ENCODE measurements at regions not wholly inside any gene's neighbourhood (a gene's known extent, or its start where the extent isn't known, plus 50 kb on each side); places are given as distances from the start of the nearest gene placed in this dataset.

DNA sequence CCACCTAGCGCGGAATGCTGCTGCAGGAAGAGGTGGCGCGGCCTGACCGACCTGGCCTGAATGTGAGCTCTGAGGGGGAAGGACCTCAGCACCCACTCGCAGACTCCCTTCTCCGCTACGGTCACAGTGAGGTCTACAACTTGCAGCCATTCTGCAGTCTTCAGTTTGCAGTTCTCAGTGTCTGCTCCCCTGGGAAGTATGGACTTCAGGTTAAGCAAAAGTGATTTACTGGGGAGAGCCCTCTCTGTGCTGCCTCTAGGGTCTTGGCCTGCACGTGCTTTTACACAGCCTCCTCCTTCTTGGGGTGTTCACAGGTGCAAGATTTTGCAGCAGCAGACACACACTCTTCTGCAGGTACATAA is 296.0 kb downstream of the OMA1 start:
- no peak for TF ChIP-seq CTCF (conservative IDR thresholded peaks at IDR 0.05; ENCODE audit: low read depth, low read length)
- no peak for DNase-seq (ENCODE audit: low read depth)
- no peak overlapping the region for H3K4me3 ChIP-seq (ENCODE audit: low read depth, low read length)

DNA sequence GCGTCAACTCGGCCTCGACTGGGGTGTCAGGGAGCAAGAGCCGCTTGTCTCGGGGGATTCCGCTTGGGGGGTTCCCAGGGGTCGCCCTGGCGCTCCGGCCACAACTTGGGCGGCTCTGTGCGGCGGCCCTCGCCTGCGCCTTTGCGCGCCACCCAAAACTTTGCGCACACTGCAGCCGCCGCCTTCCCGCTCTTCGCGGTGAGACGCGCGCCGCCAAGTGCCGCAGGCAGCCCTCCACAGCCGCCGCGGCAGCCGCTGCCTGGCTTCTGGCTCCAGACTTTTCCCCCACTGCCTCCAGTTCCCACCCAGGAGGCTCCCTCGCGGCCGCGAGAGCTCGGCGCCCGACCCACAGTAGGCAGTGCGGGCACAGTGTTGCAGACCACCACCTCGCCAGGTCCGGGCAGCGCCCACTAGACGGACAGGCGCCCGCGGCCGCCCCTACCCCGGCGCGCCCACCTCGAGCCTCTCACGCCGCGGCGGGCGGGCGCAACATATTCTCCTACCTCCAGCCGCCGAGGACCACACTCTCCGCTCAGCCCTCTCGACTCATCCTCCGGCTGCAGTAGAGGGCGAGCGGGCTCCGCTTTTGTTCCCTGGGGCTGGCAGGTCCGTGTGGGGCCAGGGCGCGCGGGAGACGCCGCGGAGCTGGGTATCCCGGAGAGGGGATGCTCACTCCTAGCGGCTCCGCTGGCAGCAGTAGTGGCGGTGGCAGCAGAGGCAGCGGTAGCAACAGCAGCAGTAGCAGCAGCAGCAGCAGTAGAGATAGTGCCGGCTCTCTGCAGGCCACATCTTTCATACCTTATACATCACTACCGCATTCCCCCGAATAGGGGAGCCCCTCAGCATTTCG is 296.6 kb downstream of the OMA1 start:
- peak overlapping the region; percentile 15 for H3K4me3 ChIP-seq (ENCODE audit: low read depth, low read length)
- TF ChIP-seq CTCF (conservative IDR thresholded peaks at IDR 0.05; ENCODE audit: low read depth, low read length): no peak
- no peak for DNase-seq (ENCODE audit: low read depth)

- no peak overlapping the region for H3K4me3 ChIP-seq (ENCODE audit: low read depth, low read length)
- DNase-seq (ENCODE audit: low read depth): no peak
Measured at GRCh38 chr1:58249388-58249736, 297.2 kb downstream of the OMA1 start.

DNA sequence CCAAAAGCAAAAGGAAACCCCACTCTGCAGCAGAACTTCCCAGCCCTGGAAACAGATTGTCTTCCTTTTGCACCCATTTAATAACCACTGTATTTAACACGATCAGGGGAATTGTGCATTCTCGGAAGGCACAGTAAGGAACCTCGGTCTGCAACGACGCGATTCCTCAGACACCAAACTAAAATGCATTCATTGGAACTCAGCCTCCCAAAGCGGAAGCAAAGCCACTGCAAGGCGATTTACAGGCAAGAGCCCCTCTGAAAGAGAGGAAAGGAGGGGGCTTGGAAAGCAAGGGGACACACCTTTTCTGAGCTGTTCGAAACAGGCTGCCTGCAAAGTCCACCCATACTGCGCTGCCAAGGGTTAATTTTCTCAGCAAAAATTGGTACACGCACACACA is 297.7 kb downstream of the OMA1 start:
- DNase-seq (ENCODE audit: low read depth): no peak
- TF ChIP-seq CTCF (conservative IDR thresholded peaks at IDR 0.05; ENCODE audit: low read depth, low read length): no peak
- no peak overlapping the region for H3K4me3 ChIP-seq (ENCODE audit: low read depth, low read length)

More at GRCh38 chr1:58249388-58249736, 297.2 kb downstream of the OMA1 start:
- no peak for TF ChIP-seq CTCF (conservative IDR thresholded peaks at IDR 0.05; ENCODE audit: low read depth, low read length)

- DNase-seq (ENCODE audit: low read depth): no peak
- TF ChIP-seq CTCF (conservative IDR thresholded peaks at IDR 0.05; ENCODE audit: low read depth, low read length): no peak
- H3K4me3 ChIP-seq (ENCODE audit: low read depth, low read length): no peak overlapping the region
Measured at GRCh38 chr1:58248072-58248471, 298.5 kb downstream of the OMA1 start.

DNA sequence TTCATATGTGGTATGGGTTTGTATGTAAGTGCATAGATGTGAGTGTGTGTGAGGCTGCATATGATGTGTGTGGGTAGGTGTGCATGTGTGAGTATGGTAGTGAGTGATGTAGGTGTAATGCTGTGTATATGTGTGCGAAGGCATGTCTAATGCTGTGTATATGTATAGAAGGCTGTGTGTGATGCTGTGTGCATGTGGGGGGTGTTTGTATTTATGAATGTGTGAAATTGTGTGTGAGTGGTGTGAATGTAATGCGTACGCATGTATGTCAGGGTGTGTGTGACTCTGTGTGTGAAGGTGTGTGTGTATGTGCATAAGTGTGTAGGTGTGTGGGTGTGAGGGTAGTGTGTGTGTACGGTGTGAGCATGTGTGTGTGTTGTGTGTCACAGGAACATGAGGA is 300.0 kb downstream of the OMA1 start:
- no peak overlapping the region for H3K4me3 ChIP-seq (ENCODE audit: low read depth, low read length)
- no peak for TF ChIP-seq CTCF (conservative IDR thresholded peaks at IDR 0.05; ENCODE audit: low read depth, low read length)
- DNase-seq (ENCODE audit: low read depth): no peak

- H3K4me3 ChIP-seq (ENCODE audit: low read depth, low read length): no peak overlapping the region
- no peak for TF ChIP-seq CTCF (conservative IDR thresholded peaks at IDR 0.05; ENCODE audit: low read depth, low read length)
- DNase-seq (ENCODE audit: low read depth): no peak
Measured at GRCh38 chr1:58244872-58245271, 301.7 kb downstream of the OMA1 start.
